ENCODE measurements at regions not wholly inside any gene's neighbourhood (a gene's known extent, or its start where the extent isn't known, plus 50 kb on each side); places are given as distances from the start of the nearest gene placed in this dataset.

- intact Hi-C loops (cut with DNase I): no loop called here
- Histone ChIP-seq H3K4me3 (ENCODE audit: low read length in 2 of 2) (no peak overlapping the region), H3K9me3 (ENCODE audit: control insufficient read depth, low read length) (no peaks in the 10 kb centered on the region), H3K27me3 (ENCODE audit: control insufficient read depth in 1 of 2, insufficient read depth in 2 of 2, low read length in 1 of 2) (no peaks in the 10 kb centered on the region), H3K27ac (ENCODE audit: low read depth in 1 of 2, low read length in 2 of 2) (no peak overlapping the region), H3K36me3 (ENCODE audit: control insufficient read depth in 1 of 2, insufficient read depth in 2 of 2, low read length in 1 of 2) (no peaks in the 10 kb centered on the region), H3K4me1 (ENCODE audit: control insufficient read depth in 1 of 2, insufficient read depth in 2 of 2, low read length in 2 of 2) (no peaks in the 10 kb centered on the region)
- DNase-seq (no peak), ATAC-seq (ENCODE audit: low FRiP score) (no peak)
- 74 to 76% methylated on average over 6 of the region's 6 CpGs for WGBS, 2 donors
These were observed 535.1 kb downstream of the MATN1 start for GRCh38 chr1:30188329-30188728.

- Histone ChIP-seq H3K36me3 (ENCODE audit: control insufficient read depth in 1 of 2, insufficient read depth in 2 of 2, low read length in 1 of 2) (no peaks in the 10 kb centered on the region), H3K27me3 (ENCODE audit: control insufficient read depth in 1 of 2, insufficient read depth in 2 of 2, low read length in 1 of 2) (peaks cover 0 to 3% of the 10 kb centered on the region in 2 donors), H3K9me3 (ENCODE audit: control insufficient read depth, low read length) (no peaks in the 10 kb centered on the region), H3K4me1 (ENCODE audit: control insufficient read depth in 1 of 2, insufficient read depth in 2 of 2, low read length in 2 of 2) (no peaks in the 10 kb centered on the region), H3K27ac (ENCODE audit: low read depth in 1 of 2, low read length in 2 of 2) (no peak overlapping the region), H3K4me3 (ENCODE audit: low read length in 2 of 2) (no peak overlapping the region)
- intact Hi-C loops (cut with DNase I): no loop called here
- no peak for ATAC-seq (ENCODE audit: low FRiP score)
- DNase-seq: no peak
- WGBS, 2 donors: 89 to 93% methylated on average over 4 of the region's 4 CpGs
These were observed 535.9 kb downstream of the MATN1 start for GRCh38 chr1:30187413-30188023.

GRCh38 chr1:30186586-30186985 lies 536.8 kb downstream of the MATN1 start:
- no peak for DNase-seq
- peaks cover 0 to 3% of the 10 kb centered on the region in 2 donors for H3K27me3 ChIP-seq (ENCODE audit: control insufficient read depth in 1 of 2, insufficient read depth in 2 of 2, low read length in 1 of 2)
- no peak overlapping the region for H3K27ac ChIP-seq (ENCODE audit: low read depth in 1 of 2, low read length in 2 of 2)
- ATAC-seq (ENCODE audit: low FRiP score): no peak
- intact Hi-C loops (cut with DNase I): no loop called here
- 31 to 46% methylated on average over 4 of the region's 4 CpGs for WGBS, 2 donors
- no peaks in the 10 kb centered on the region for H3K9me3 ChIP-seq (ENCODE audit: control insufficient read depth, low read length)
- no peaks in the 10 kb centered on the region for H3K4me1 ChIP-seq (ENCODE audit: control insufficient read depth in 1 of 2, insufficient read depth in 2 of 2, low read length in 2 of 2)
- no peaks in the 10 kb centered on the region for H3K36me3 ChIP-seq (ENCODE audit: control insufficient read depth in 1 of 2, insufficient read depth in 2 of 2, low read length in 1 of 2)
- H3K4me3 ChIP-seq (ENCODE audit: low read length in 2 of 2): no peak overlapping the region

DNA sequence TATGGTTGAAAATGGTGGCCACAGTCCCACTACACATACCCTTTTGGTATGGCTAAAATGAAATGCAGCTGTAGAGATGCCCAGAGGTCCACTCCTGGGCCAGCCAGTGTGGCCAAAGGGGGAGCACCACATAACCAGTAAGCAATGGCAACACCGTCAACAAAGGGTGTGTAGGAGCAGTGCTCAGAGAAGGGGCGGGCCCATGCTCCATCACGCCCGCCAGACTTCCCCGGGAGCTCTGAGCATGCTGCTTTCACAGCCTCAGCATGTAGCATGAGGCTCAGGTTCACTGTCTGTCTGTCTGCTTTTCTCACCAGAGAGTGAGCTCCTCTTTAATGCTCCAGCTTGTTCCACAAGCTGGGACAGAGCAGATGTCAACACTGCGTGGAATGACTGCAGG lies 537.6 kb downstream of the MATN1 start:
- intact Hi-C loops (cut with DNase I): no loop called here
- DNase-seq (no peak), ATAC-seq (ENCODE audit: low FRiP score) (no peak)
- no peak overlapping the region for H3K4me3 ChIP-seq (ENCODE audit: low read length in 2 of 2)
- H3K27me3 ChIP-seq (ENCODE audit: control insufficient read depth in 1 of 2, insufficient read depth in 2 of 2, low read length in 1 of 2): peaks cover 0 to 3% of the 10 kb centered on the region in 2 donors
- no peaks in the 10 kb centered on the region for H3K4me1 ChIP-seq (ENCODE audit: control insufficient read depth in 1 of 2, insufficient read depth in 2 of 2, low read length in 2 of 2)
- H3K36me3 ChIP-seq (ENCODE audit: control insufficient read depth in 1 of 2, insufficient read depth in 2 of 2, low read length in 1 of 2): no peaks in the 10 kb centered on the region
- WGBS, 2 donors: 32% methylated on average over 6 of the region's 6 CpGs
- no peak overlapping the region for H3K27ac ChIP-seq (ENCODE audit: low read depth in 1 of 2, low read length in 2 of 2)
- H3K9me3 ChIP-seq (ENCODE audit: control insufficient read depth, low read length): no peaks in the 10 kb centered on the region

DNA sequence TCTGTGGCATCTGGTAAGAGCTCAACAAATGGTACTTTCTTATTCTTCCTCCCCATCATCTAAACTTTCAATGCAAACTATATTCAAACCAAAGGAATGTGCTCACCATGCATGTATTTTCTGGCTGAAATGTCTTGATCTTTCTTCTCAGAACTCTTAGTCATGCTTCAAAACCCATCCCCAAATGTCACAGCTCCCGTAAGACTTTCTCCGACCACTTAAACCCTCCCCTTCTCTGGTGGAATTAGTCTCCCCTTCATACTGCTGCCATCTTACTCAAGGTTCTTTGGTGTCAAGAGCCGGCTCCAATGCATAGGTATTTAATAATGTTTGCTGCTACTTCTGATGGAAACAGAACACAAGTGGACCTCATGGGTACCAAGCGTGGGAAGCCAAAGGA lies 538.1 kb downstream of the MATN1 start:
- 94 to 96% methylated on average over 4 of the region's 4 CpGs for WGBS, 2 donors
- H3K27ac ChIP-seq (ENCODE audit: low read depth in 1 of 2, low read length in 2 of 2): no peak overlapping the region
- intact Hi-C loops (cut with DNase I): no loop called here
- ATAC-seq (ENCODE audit: low FRiP score): no peak
- H3K27me3 ChIP-seq (ENCODE audit: control insufficient read depth in 1 of 2, insufficient read depth in 2 of 2, low read length in 1 of 2): peaks cover 0 to 3% of the 10 kb centered on the region in 2 donors
- H3K9me3 ChIP-seq (ENCODE audit: control insufficient read depth, low read length): no peaks in the 10 kb centered on the region
- H3K4me1 ChIP-seq (ENCODE audit: control insufficient read depth in 1 of 2, insufficient read depth in 2 of 2, low read length in 2 of 2): no peaks in the 10 kb centered on the region
- H3K36me3 ChIP-seq (ENCODE audit: control insufficient read depth in 1 of 2, insufficient read depth in 2 of 2, low read length in 1 of 2): no peaks in the 10 kb centered on the region
- H3K4me3 ChIP-seq (ENCODE audit: low read length in 2 of 2): no peak overlapping the region
- no peak for DNase-seq

GRCh38 chr1:30184393-30185141 lies 538.8 kb downstream of the MATN1 start:
- intact Hi-C loops (cut with DNase I): no loop called here
- Histone ChIP-seq H3K27ac (ENCODE audit: low read depth in 1 of 2, low read length in 2 of 2) (no peak overlapping the region), H3K9me3 (ENCODE audit: control insufficient read depth, low read length) (no peaks in the 10 kb centered on the region), H3K4me3 (ENCODE audit: low read length in 2 of 2) (no peak overlapping the region), H3K4me1 (ENCODE audit: control insufficient read depth in 1 of 2, insufficient read depth in 2 of 2, low read length in 2 of 2) (no peaks in the 10 kb centered on the region), H3K36me3 (ENCODE audit: control insufficient read depth in 1 of 2, insufficient read depth in 2 of 2, low read length in 1 of 2) (no peaks in the 10 kb centered on the region), H3K27me3 (ENCODE audit: control insufficient read depth in 1 of 2, insufficient read depth in 2 of 2, low read length in 1 of 2) (peaks cover 0 to 3% of the 10 kb centered on the region in 2 donors)
- DNase-seq (no peak), ATAC-seq (ENCODE audit: low FRiP score) (no peak)
- WGBS, 2 donors: 27 to 50% methylated on average over 1 of the region's 1 CpG

- peaks cover 0 to 3% of the 10 kb centered on the region in 2 donors for H3K27me3 ChIP-seq (ENCODE audit: control insufficient read depth in 1 of 2, insufficient read depth in 2 of 2, low read length in 1 of 2)
- WGBS, 2 donors: 68 to 69% methylated on average over 5 of the region's 5 CpGs
- peaks cover 3% of the 10 kb centered on the region for H3K9me3 ChIP-seq (ENCODE audit: control insufficient read depth, low read length)
- intact Hi-C loops (cut with DNase I): no loop called here
- no peaks in the 10 kb centered on the region for H3K36me3 ChIP-seq (ENCODE audit: control insufficient read depth in 1 of 2, insufficient read depth in 2 of 2, low read length in 1 of 2)
- no peak for ATAC-seq (ENCODE audit: low FRiP score)
- no peaks in the 10 kb centered on the region for H3K4me1 ChIP-seq (ENCODE audit: control insufficient read depth in 1 of 2, insufficient read depth in 2 of 2, low read length in 2 of 2)
- no peak overlapping the region for H3K27ac ChIP-seq (ENCODE audit: low read depth in 1 of 2, low read length in 2 of 2)
- no peak overlapping the region for H3K4me3 ChIP-seq (ENCODE audit: low read length in 2 of 2)
- no peak for DNase-seq
These were observed 539.5 kb downstream of the MATN1 start for GRCh38 chr1:30183895-30184294.

GRCh38 chr1:30183006-30183405 lies 540.4 kb downstream of the MATN1 start:
- H3K9me3 ChIP-seq (ENCODE audit: control insufficient read depth, low read length): peaks cover 3% of the 10 kb centered on the region
- intact Hi-C loops (cut with DNase I): no loop called here
- H3K4me1 ChIP-seq (ENCODE audit: control insufficient read depth in 1 of 2, insufficient read depth in 2 of 2, low read length in 2 of 2): no peaks in the 10 kb centered on the region
- no peak overlapping the region for H3K4me3 ChIP-seq (ENCODE audit: low read length in 2 of 2)
- DNase-seq: no peak
- H3K36me3 ChIP-seq (ENCODE audit: control insufficient read depth in 1 of 2, insufficient read depth in 2 of 2, low read length in 1 of 2): no peaks in the 10 kb centered on the region
- H3K27me3 ChIP-seq (ENCODE audit: control insufficient read depth in 1 of 2, insufficient read depth in 2 of 2, low read length in 1 of 2): peaks cover 0 to 3% of the 10 kb centered on the region in 2 donors
- no peak overlapping the region for H3K27ac ChIP-seq (ENCODE audit: low read depth in 1 of 2, low read length in 2 of 2)
- no peak for ATAC-seq (ENCODE audit: low FRiP score)
- 67 to 71% methylated on average over 4 of the region's 4 CpGs for WGBS, 2 donors

DNA sequence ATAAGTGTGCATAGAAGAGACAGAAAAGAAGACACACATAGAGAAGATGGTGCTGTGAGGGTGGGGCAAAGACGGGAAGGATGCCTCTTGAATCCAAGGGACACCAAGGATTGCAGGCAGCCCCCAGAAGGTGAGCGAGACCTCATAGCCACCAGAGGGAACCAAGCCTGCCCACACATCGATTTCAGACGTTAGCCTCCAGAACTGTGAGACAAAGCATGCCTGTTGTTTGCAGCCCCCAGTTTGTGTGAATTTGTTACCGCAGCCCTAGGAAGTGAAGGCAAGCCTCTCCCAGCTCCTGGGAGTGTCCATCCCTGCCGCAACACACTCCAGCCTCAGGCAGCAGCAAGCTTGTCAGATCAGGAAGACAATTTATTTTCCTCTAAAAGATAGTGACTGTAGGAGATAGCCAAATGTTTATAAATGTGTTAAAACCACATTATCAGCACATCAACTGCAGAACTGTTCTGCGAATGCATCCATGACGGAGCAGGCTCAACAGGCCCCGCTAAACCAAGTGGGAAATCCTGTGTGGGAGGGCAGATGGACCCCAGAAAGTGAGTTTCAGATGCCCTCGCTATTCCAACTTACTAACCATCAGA lies 543.3 kb downstream of the MATN1 start:
- WGBS, 2 donors: 58 to 59% methylated on average over 10 of the region's 10 CpGs
- DNase-seq: no peak
- no peaks in the 10 kb centered on the region for H3K4me1 ChIP-seq (ENCODE audit: control insufficient read depth in 1 of 2, insufficient read depth in 2 of 2, low read length in 2 of 2)
- no peaks in the 10 kb centered on the region for H3K36me3 ChIP-seq (ENCODE audit: control insufficient read depth in 1 of 2, insufficient read depth in 2 of 2, low read length in 1 of 2)
- peaks cover 3% of the 10 kb centered on the region for H3K9me3 ChIP-seq (ENCODE audit: control insufficient read depth, low read length)
- H3K27ac ChIP-seq (ENCODE audit: low read depth in 1 of 2, low read length in 2 of 2): no peak overlapping the region
- H3K4me3 ChIP-seq (ENCODE audit: low read length in 2 of 2): no peak overlapping the region
- ATAC-seq (ENCODE audit: low FRiP score): no peak
- intact Hi-C loops (cut with DNase I): no loop called here
- peaks cover 0 to 3% of the 10 kb centered on the region in 2 donors for H3K27me3 ChIP-seq (ENCODE audit: control insufficient read depth in 1 of 2, insufficient read depth in 2 of 2, low read length in 1 of 2)

Data from aorta (tissue), 5 donors.